Activated CD4-positive, alpha-beta memory T cell treated with anti-CD3 and anti-CD28 coated beads for 36 hours (primary cell): ENCODE measurements at regions not wholly inside any gene's neighbourhood (a gene's known extent, or its start where the extent isn't known, plus 50 kb on each side); places are given as distances from the start of the nearest gene placed in this dataset.
"Not testable (repeated sequence)": the region's sequence is repeated elsewhere in the genome, so short reads cannot be mapped to it uniquely, and the experiment has no call there.

ENCODE experiments used
- CTCF ChIA-PET: fragments of 350-600 bp; sonication (Branson Sonifier 250); formaldehyde crosslinking; loops from one replicate; lab custom pipeline; 2021; ENCODE audit warnings: antibody characterized with exemption, inconsistent platforms; lab: Charles Lee
- POLR2A ChIA-PET: fragments of 350-600 bp; sonication (Branson Sonifier 250); formaldehyde crosslinking; loops from one replicate; lab custom pipeline; 2021; ENCODE audit warnings: antibody characterized with exemption; lab: Charles Lee
- DNase-seq: peaks from one replicate; pipeline ENCODE4 v3.0.0-alpha.2; 2020
- H3K27ac Mint-ChIP-seq: one replicate; pipeline ENCODE4 v1.8.0; 2021; ENCODE audit warnings: mixed read lengths
- H3K27me3 Mint-ChIP-seq: one replicate; pipeline ENCODE4 v1.8.0; 2021; ENCODE audit warnings: mixed read lengths
- H3K36me3 Mint-ChIP-seq: one replicate; pipeline ENCODE4 v1.8.0; 2021; ENCODE audit warnings: mixed read lengths
- H3K4me1 Mint-ChIP-seq: one replicate; pipeline ENCODE4 v1.8.0; 2021; ENCODE audit warnings: low read depth, mixed read lengths
- H3K4me3 Mint-ChIP-seq: one replicate; pipeline ENCODE4 v1.8.0; 2021; ENCODE audit warnings: mild to moderate bottlenecking, mixed read lengths
- H3K9me3 Mint-ChIP-seq: one replicate; pipeline ENCODE4 v1.8.0; 2021; ENCODE audit warnings: mixed read lengths
- intact Hi-C: fragments of 100-400 bp; cut with micrococcal nuclease; formaldehyde crosslinking; loops from one replicate; pipeline ENCODE4 v1.15.1; 2023

GRCh38 chr5:25764733-25765132 lies 1120.0 kb upstream of the CDH10 start:
- Mint-ChIP-seq H3K4me1 (no peaks in the 10 kb centered on the region), H3K4me3 (no peak overlapping the region), H3K27me3 (no peaks in the 10 kb centered on the region)

GRCh38 chr5:25763781-25764180 lies 1119.0 kb upstream of the CDH10 start:
- H3K9me3 Mint-ChIP-seq: peaks cover 6% of the 10 kb centered on the region
- H3K27me3 Mint-ChIP-seq: no peaks in the 10 kb centered on the region
- no peak overlapping the region for H3K27ac Mint-ChIP-seq
- intact Hi-C loops: no loop called here
- POLR2A ChIA-PET: no interaction called here
- no peak for DNase-seq
- no peaks in the 10 kb centered on the region for H3K36me3 Mint-ChIP-seq
- H3K4me3 Mint-ChIP-seq: no peak overlapping the region
- H3K4me1 Mint-ChIP-seq: no peaks in the 10 kb centered on the region
- CTCF ChIA-PET: no interaction called here

More at GRCh38 chr5:25764733-25765132, 1120.0 kb upstream of the CDH10 start:
- ChIA-PET POLR2A (no interaction called here), CTCF (no interaction called here)
- intact Hi-C loops: no loop called here
- Mint-ChIP-seq H3K36me3 (no peaks in the 10 kb centered on the region), H3K27ac (no peak overlapping the region), H3K9me3 (peaks cover 9% of the 10 kb centered on the region)
- no peak for DNase-seq

GRCh38 chr5:25754895-25755294 lies 1110.1 kb upstream of the CDH10 start:
- intact Hi-C loops: no loop called here
- no peaks in the 10 kb centered on the region for H3K36me3 Mint-ChIP-seq
- no peaks in the 10 kb centered on the region for H3K27me3 Mint-ChIP-seq
- CTCF ChIA-PET: no interaction called here
- POLR2A ChIA-PET: no interaction called here
- H3K27ac Mint-ChIP-seq: no peak overlapping the region
- H3K4me3 Mint-ChIP-seq: no peak overlapping the region
- no peak for DNase-seq
- no peaks in the 10 kb centered on the region for H3K4me1 Mint-ChIP-seq
- peaks cover 47% of the 10 kb centered on the region for H3K9me3 Mint-ChIP-seq

GRCh38 chr5:25744908-25745307 lies 1100.1 kb upstream of the CDH10 start:
- Mint-ChIP-seq H3K36me3 (no peaks in the 10 kb centered on the region), H3K9me3 (peaks cover 24% of the 10 kb centered on the region), H3K4me3 (no peak overlapping the region), H3K4me1 (no peaks in the 10 kb centered on the region), H3K27me3 (no peaks in the 10 kb centered on the region), H3K27ac (no peak overlapping the region)
- no peak for DNase-seq
- CTCF ChIA-PET: no interaction called here
- intact Hi-C loops: no loop called here
- POLR2A ChIA-PET: no interaction called here

GRCh38 chr5:25716680-25717079 lies 1071.9 kb upstream of the CDH10 start:
- H3K36me3 Mint-ChIP-seq: no peaks in the 10 kb centered on the region
- H3K4me1 Mint-ChIP-seq: no peaks in the 10 kb centered on the region
- H3K4me3 Mint-ChIP-seq: no peak overlapping the region
- no peaks in the 10 kb centered on the region for H3K9me3 Mint-ChIP-seq
- ChIA-PET POLR2A (no interaction called here), CTCF (no interaction called here)
- no peak overlapping the region for H3K27ac Mint-ChIP-seq
- DNase-seq: no peak
- intact Hi-C loops: no loop called here
- H3K27me3 Mint-ChIP-seq: no peaks in the 10 kb centered on the region

- H3K36me3 Mint-ChIP-seq: no peaks in the 10 kb centered on the region
- H3K27ac Mint-ChIP-seq: no peak overlapping the region
- no peaks in the 10 kb centered on the region for H3K27me3 Mint-ChIP-seq
- no peak for DNase-seq
- POLR2A ChIA-PET: no interaction called here
- intact Hi-C loops: no loop called here
- peaks cover 4% of the 10 kb centered on the region for H3K9me3 Mint-ChIP-seq
- CTCF ChIA-PET: no interaction called here
- no peaks in the 10 kb centered on the region for H3K4me1 Mint-ChIP-seq
- no peak overlapping the region for H3K4me3 Mint-ChIP-seq
Measured at GRCh38 chr5:25713259-25713658, 1068.5 kb upstream of the CDH10 start.

- Mint-ChIP-seq H3K4me1 (no peaks in the 10 kb centered on the region), H3K4me3 (no peak overlapping the region), H3K27ac (no peak overlapping the region), H3K27me3 (no peaks in the 10 kb centered on the region), H3K36me3 (no peaks in the 10 kb centered on the region), H3K9me3 (peaks cover 18% of the 10 kb centered on the region)
- intact Hi-C loops: no loop called here
- POLR2A ChIA-PET: no interaction called here
- CTCF ChIA-PET: no interaction called here
- DNase-seq: no peak
Measured at GRCh38 chr5:25707093-25707492, 1062.3 kb upstream of the CDH10 start.

GRCh38 chr5:25701936-25702335 lies 1057.2 kb upstream of the CDH10 start:
- POLR2A ChIA-PET: no interaction called here
- no peaks in the 10 kb centered on the region for H3K27me3 Mint-ChIP-seq
- H3K9me3 Mint-ChIP-seq: peaks cover 12% of the 10 kb centered on the region
- no peak overlapping the region for H3K4me3 Mint-ChIP-seq
- no peaks in the 10 kb centered on the region for H3K36me3 Mint-ChIP-seq
- H3K4me1 Mint-ChIP-seq: no peaks in the 10 kb centered on the region
- CTCF ChIA-PET: no interaction called here
- no peak overlapping the region for H3K27ac Mint-ChIP-seq
- intact Hi-C loops: no loop called here
- DNase-seq: no peak

GRCh38 chr5:25694801-25695200 lies 1050.0 kb upstream of the CDH10 start:
- intact Hi-C loops: no loop called here
- CTCF ChIA-PET: no interaction called here
- POLR2A ChIA-PET: no interaction called here
- H3K36me3 Mint-ChIP-seq: no peaks in the 10 kb centered on the region
- no peak overlapping the region for H3K27ac Mint-ChIP-seq
- H3K27me3 Mint-ChIP-seq: no peaks in the 10 kb centered on the region
- no peak for DNase-seq
- H3K4me3 Mint-ChIP-seq: no peak overlapping the region
- H3K9me3 Mint-ChIP-seq: peaks cover 4% of the 10 kb centered on the region
- H3K4me1 Mint-ChIP-seq: no peaks in the 10 kb centered on the region

- Mint-ChIP-seq H3K9me3 (peaks cover 8% of the 10 kb centered on the region), H3K27me3 (no peaks in the 10 kb centered on the region)
Measured at GRCh38 chr5:25688156-25688555, 1043.4 kb upstream of the CDH10 start.

GRCh38 chr5:25669645-25670401 lies 1025.0 kb upstream of the CDH10 start:
- H3K27ac Mint-ChIP-seq: no peak overlapping the region
- no peaks in the 10 kb centered on the region for H3K36me3 Mint-ChIP-seq
- ChIA-PET POLR2A (no interaction called here), CTCF (no interaction called here)
- H3K4me3 Mint-ChIP-seq: no peak overlapping the region
- peaks cover 6% of the 10 kb centered on the region for H3K9me3 Mint-ChIP-seq
- DNase-seq: no peak
- no peaks in the 10 kb centered on the region for H3K27me3 Mint-ChIP-seq
- intact Hi-C loops: no loop called here
- H3K4me1 Mint-ChIP-seq: no peaks in the 10 kb centered on the region

More at GRCh38 chr5:25688156-25688555, 1043.4 kb upstream of the CDH10 start:
- no peak overlapping the region for H3K27ac Mint-ChIP-seq
- H3K4me1 Mint-ChIP-seq: no peaks in the 10 kb centered on the region
- H3K4me3 Mint-ChIP-seq: no peak overlapping the region
- intact Hi-C loops: no loop called here
- ChIA-PET POLR2A (no interaction called here), CTCF (no interaction called here)
- DNase-seq: no peak
- no peaks in the 10 kb centered on the region for H3K36me3 Mint-ChIP-seq

GRCh38 chr5:25662610-25663009 lies 1017.8 kb upstream of the CDH10 start:
- no peaks in the 10 kb centered on the region for H3K36me3 Mint-ChIP-seq
- POLR2A ChIA-PET: no interaction called here
- H3K4me1 Mint-ChIP-seq: no peaks in the 10 kb centered on the region
- no peaks in the 10 kb centered on the region for H3K27me3 Mint-ChIP-seq
- peaks cover 10% of the 10 kb centered on the region for H3K9me3 Mint-ChIP-seq
- no peak for DNase-seq
- CTCF ChIA-PET: no interaction called here
- intact Hi-C loops: no loop called here
- no peak overlapping the region for H3K4me3 Mint-ChIP-seq
- no peak overlapping the region for H3K27ac Mint-ChIP-seq

- H3K27ac Mint-ChIP-seq, POLR2A ChIA-PET, H3K4me3 Mint-ChIP-seq, H3K36me3 Mint-ChIP-seq, intact Hi-C loops, CTCF ChIA-PET, DNase-seq, H3K27me3 Mint-ChIP-seq, H3K4me1 Mint-ChIP-seq: not testable (repeated sequence)
- peaks cover 43% of the 10 kb centered on the region for H3K9me3 Mint-ChIP-seq
Measured at GRCh38 chr5:25650316-25650715, 1005.5 kb upstream of the CDH10 start.
